ENCODE measurements at regions not wholly inside any gene's neighbourhood (a gene's known extent, or its start where the extent isn't known, plus 50 kb on each side); places are given as distances from the start of the nearest gene placed in this dataset.

DNA sequence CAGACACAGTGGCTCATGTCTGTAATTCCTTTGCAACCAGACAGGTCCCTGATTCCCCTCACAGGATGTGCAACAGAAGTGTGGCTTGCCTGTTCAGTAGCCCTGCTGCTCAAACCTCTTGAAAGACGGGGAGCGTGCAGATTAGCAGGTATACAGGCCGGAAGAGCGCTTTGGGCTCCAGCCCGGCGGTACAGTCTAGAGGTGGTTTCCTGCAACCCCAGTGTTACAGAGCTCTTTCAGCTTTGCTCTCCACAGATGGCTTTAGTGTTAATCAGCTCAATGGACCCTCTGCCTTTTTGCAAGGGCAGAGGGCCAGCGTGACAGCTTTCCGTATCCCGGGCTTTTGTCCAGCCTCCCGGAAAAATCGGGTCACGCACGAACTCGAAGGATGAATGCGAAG lies 67.2 kb upstream of the TNFRSF21 start:
- no peak overlapping the region for H2AFZ ChIP-seq (ENCODE audit: control insufficient read depth, low read depth, low read length)
- ChIA-PET POLR2A (no interaction called here), RAD21 (ENCODE audit: unreplicated experiment) (no interaction called here), CTCF (no interaction called here), SMC1A (ENCODE audit: uncharacterized antibody, unreplicated experiment) (no interaction called here)
- ATAC-seq = no peak
- no peaks in the 10 kb centered on the region for H4K20me1 ChIP-seq (ENCODE audit: control insufficient read depth, insufficient read depth)
- in situ Hi-C loops (cut with MboI) (no loop called here), intact Hi-C loops (cut with micrococcal nuclease; ENCODE audit: unreplicated experiment) (no loop called here)
- H3K27me3 ChIP-seq (replicated peaks in 1 of 2; ENCODE audit: control insufficient read depth in 2 of 2, insufficient read depth in 2 of 2, low read length in 1 of 2) = peaks cover 1 to 3% of the 10 kb centered on the region in 2 experiments; a peak in 1 of 4 replicates
- no peak overlapping the region for H3K4me3 ChIP-seq
- no peak for DNase-seq (ENCODE audit: low read depth, low spot score)
- H3K4me1 ChIP-seq (ENCODE audit: control insufficient read depth, insufficient read depth, low read length) = no peaks in the 10 kb centered on the region
- H3K9ac ChIP-seq (ENCODE audit: control insufficient read depth, insufficient read depth, low read length) = no peak overlapping the region
- no peaks in the 10 kb centered on the region for H3K9me3 ChIP-seq (replicated peaks; ENCODE audit: control insufficient read depth, insufficient read depth, low read length)
- no peaks in the 10 kb centered on the region for H3K79me2 ChIP-seq (ENCODE audit: control insufficient read depth, insufficient read depth, low read length)
- TF ChIP-seq CBX5 (IDR thresholded peaks at IDR 0.05; ENCODE audit: low read depth) = no peak
- H3K4me2 ChIP-seq (ENCODE audit: control insufficient read depth, insufficient read depth) = no peak overlapping the region
- H3K36me3 ChIP-seq (ENCODE audit: control insufficient read depth in 2 of 2, insufficient read depth in 2 of 2, low read length in 1 of 2) = no peaks in the 10 kb centered on the region
- 68% methylated on average over 15 of the region's 15 CpGs for WGBS (ENCODE audit: insufficient coverage, insufficient replicate concordance, low lambda C conversion rate, missing lambda C conversion rate)
- H3K27ac ChIP-seq (ENCODE audit: control insufficient read depth, insufficient read depth) = no peak overlapping the region
- no peak for FAIRE-seq
- no TSS peak for BruUV-seq (replicated peaks)

DNA sequence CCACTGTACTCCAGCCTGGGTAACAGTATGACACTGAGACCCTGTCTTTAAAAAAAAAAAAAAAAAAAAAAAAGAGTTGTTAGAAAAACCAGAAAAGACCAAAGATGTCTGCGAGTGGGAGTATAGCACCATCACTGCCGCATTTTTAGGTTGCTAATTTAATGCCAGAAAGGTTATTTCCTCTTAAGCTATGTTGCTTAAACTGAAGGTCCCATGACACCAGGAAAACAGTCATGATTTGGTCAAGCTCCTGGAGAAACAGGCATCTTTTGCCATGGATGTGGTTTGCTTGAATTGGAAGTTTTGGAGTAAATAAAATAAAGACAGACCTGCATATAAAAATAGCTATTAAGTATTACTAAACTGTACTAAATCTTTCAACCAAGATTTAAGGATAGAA lies 68.3 kb upstream of the TNFRSF21 start:
- CTCF ChIA-PET = no interaction called here
- FAIRE-seq (no peak), DNase-seq (ENCODE audit: low read depth, low spot score) (no peak), ATAC-seq (no peak)
- no peaks in the 10 kb centered on the region for H3K36me3 ChIP-seq (ENCODE audit: control insufficient read depth in 2 of 2, insufficient read depth in 2 of 2, low read length in 1 of 2)
- 3% methylated on average over 2 of the region's 2 CpGs for WGBS (ENCODE audit: insufficient coverage, insufficient replicate concordance, low lambda C conversion rate, missing lambda C conversion rate)
- H3K4me2 ChIP-seq (ENCODE audit: control insufficient read depth, insufficient read depth) = no peak overlapping the region
- H3K4me1 ChIP-seq (ENCODE audit: control insufficient read depth, insufficient read depth, low read length) = no peaks in the 10 kb centered on the region
- H3K79me2 ChIP-seq (ENCODE audit: control insufficient read depth, insufficient read depth, low read length) = no peaks in the 10 kb centered on the region
- no peak overlapping the region for H2AFZ ChIP-seq (ENCODE audit: control insufficient read depth, low read depth, low read length)
- POLR2A ChIA-PET = interaction anchor here (0.7 kb wide), 1 partner anchor 124 kb away, joined by 4 read pairs; no protein-coding TSS in a partner anchor
- H4K20me1 ChIP-seq (ENCODE audit: control insufficient read depth, insufficient read depth) = no peaks in the 10 kb centered on the region
- in situ Hi-C loops (cut with MboI) = no loop called here
- RAD21 ChIA-PET (ENCODE audit: unreplicated experiment) = interaction anchor here (0.7 kb wide), 1 partner anchor 158 kb away, joined by 3 read pairs; no protein-coding TSS in a partner anchor
- BruUV-seq (replicated peaks) = no TSS peak
- TF ChIP-seq ZNF24 (IDR thresholded peaks at IDR 0.05) = no peak
- no peak for TF ChIP-seq ZNF207 (IDR thresholded peaks at IDR 0.05; ENCODE audit: borderline replicate concordance)
- TF ChIP-seq, protein P1, sequence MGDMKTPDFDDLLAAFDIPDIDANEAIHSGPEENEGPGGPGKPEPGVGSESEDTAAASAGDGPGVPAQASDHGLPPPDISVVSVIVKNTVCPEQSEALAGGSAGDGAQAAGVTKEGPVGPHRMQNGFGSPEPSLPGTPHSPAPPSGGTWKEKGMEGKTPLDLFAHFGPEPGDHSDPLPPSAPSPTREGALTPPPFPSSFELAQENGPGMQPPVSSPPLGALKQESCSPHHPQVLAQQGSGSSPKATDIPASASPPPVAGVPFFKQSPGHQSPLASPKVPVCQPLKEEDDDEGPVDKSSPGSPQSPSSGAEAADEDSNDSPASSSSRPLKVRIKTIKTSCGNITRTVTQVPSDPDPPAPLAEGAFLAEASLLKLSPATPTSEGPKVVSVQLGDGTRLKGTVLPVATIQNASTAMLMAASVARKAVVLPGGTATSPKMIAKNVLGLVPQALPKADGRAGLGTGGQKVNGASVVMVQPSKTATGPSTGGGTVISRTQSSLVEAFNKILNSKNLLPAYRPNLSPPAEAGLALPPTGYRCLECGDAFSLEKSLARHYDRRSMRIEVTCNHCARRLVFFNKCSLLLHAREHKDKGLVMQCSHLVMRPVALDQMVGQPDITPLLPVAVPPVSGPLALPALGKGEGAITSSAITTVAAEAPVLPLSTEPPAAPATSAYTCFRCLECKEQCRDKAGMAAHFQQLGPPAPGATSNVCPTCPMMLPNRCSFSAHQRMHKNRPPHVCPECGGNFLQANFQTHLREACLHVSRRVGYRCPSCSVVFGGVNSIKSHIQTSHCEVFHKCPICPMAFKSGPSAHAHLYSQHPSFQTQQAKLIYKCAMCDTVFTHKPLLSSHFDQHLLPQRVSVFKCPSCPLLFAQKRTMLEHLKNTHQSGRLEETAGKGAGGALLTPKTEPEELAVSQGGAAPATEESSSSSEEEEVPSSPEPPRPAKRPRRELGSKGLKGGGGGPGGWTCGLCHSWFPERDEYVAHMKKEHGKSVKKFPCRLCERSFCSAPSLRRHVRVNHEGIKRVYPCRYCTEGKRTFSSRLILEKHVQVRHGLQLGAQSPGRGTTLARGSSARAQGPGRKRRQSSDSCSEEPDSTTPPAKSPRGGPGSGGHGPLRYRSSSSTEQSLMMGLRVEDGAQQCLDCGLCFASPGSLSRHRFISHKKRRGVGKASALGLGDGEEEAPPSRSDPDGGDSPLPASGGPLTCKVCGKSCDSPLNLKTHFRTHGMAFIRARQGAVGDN (IDR thresholded peaks at IDR 0.05) = no peak
- no peak for TF ChIP-seq RAD51 (IDR thresholded peaks at IDR 0.05)
- no peak for TF ChIP-seq RB1 (IDR thresholded peaks at IDR 0.05; ENCODE audit: borderline replicate concordance)
- TF ChIP-seq ETV6 (conservative IDR thresholded peaks at IDR 0.05 in 1 of 2, IDR thresholded peaks at IDR 0.05 in 1 of 2; ENCODE audit: borderline replicate concordance in 1 of 2, low read depth in 1 of 2) = no peak
- TF ChIP-seq SUPT20H (IDR thresholded peaks at IDR 0.05; ENCODE audit: borderline replicate concordance, control insufficient read depth, low read depth, low read length) = no peak
- no peak for TF ChIP-seq MYC (IDR thresholded peaks at IDR 0.05; ENCODE audit: insufficient read depth, insufficient read length, insufficient replicate concordance, low read length, severe bottlenecking)
- TF ChIP-seq CBX5 (IDR thresholded peaks at IDR 0.05; ENCODE audit: low read depth) = no peak
- TF ChIP-seq MYB (IDR thresholded peaks at IDR 0.05; ENCODE audit: borderline replicate concordance, low read depth, low read length) = no peak
- no peak for TF ChIP-seq SIX5 (IDR thresholded peaks at IDR 0.05; ENCODE audit: low read depth, low read length, severe bottlenecking)
- no peak for TF ChIP-seq MTA3 (IDR thresholded peaks at IDR 0.05; ENCODE audit: borderline replicate concordance, low read length)
- TF ChIP-seq CBFB (IDR thresholded peaks at IDR 0.05; ENCODE audit: low read depth) = no peak
- TF ChIP-seq ATF7 (IDR thresholded peaks at IDR 0.05; ENCODE audit: low read depth) = no peak
- no peak overlapping the region for H3K27ac ChIP-seq (ENCODE audit: control insufficient read depth, insufficient read depth)
- no peak overlapping the region for H3K4me3 ChIP-seq
- intact Hi-C loops (cut with micrococcal nuclease; ENCODE audit: unreplicated experiment) = no loop called here
- SMC1A ChIA-PET (ENCODE audit: uncharacterized antibody, unreplicated experiment) = interaction anchor here (0.8 kb wide), 1 partner anchor 254 kb away, joined by 4 read pairs; no protein-coding TSS in a partner anchor
- H3K9me3 ChIP-seq (replicated peaks; ENCODE audit: control insufficient read depth, insufficient read depth, low read length) = no peaks in the 10 kb centered on the region
- peaks cover 1 to 3% of the 10 kb centered on the region in 2 experiments; a peak in 1 of 4 replicates for H3K27me3 ChIP-seq (replicated peaks in 1 of 2; ENCODE audit: control insufficient read depth in 2 of 2, insufficient read depth in 2 of 2, low read length in 1 of 2)
- no peak overlapping the region for H3K9ac ChIP-seq (ENCODE audit: control insufficient read depth, insufficient read depth, low read length)
